RWPE1 (cell line): ENCODE measurements at regions not wholly inside any gene's neighbourhood (a gene's known extent, or its start where the extent isn't known, plus 50 kb on each side); places are given as distances from the start of the nearest gene placed in this dataset.
A peak's percentile ranks its signal among the peaks of the same experiment; 100 is the strongest.

Experiments
- CTCF ChIA-PET: fragments of 350-600 bp; sonication (Branson Sonifier 250); formaldehyde crosslinking; extraction: SDS; loops from one replicate; lab custom pipeline; 2021; lab: Yijun Ruan, JAX
- POLR2A ChIA-PET: fragments of 400-600 bp; formaldehyde crosslinking; extraction: SDS; loops from one replicate; lab custom pipeline; 2020; ENCODE audit warnings: antibody characterized with exemption; ENCODE audit not compliant: low non-redundant PET; lab: Yijun Ruan, JAX
- DNase-seq: peaks from one replicate; pipeline ENCODE4 v3.0.0; 2012; ENCODE audit warnings: low spot score
- H3K27ac ChIP-seq: fragments of 450-650 bp; 2 replicates; pipeline ENCODE4 v1.5.1; 2017
- CTCF ChIP-seq: fragments of 450-650 bp; conservative IDR thresholded peaks from 2 replicates; pipeline ENCODE4 v1.5.1; 2017; ENCODE audit warnings: low read depth, mild to moderate bottlenecking

DNA sequence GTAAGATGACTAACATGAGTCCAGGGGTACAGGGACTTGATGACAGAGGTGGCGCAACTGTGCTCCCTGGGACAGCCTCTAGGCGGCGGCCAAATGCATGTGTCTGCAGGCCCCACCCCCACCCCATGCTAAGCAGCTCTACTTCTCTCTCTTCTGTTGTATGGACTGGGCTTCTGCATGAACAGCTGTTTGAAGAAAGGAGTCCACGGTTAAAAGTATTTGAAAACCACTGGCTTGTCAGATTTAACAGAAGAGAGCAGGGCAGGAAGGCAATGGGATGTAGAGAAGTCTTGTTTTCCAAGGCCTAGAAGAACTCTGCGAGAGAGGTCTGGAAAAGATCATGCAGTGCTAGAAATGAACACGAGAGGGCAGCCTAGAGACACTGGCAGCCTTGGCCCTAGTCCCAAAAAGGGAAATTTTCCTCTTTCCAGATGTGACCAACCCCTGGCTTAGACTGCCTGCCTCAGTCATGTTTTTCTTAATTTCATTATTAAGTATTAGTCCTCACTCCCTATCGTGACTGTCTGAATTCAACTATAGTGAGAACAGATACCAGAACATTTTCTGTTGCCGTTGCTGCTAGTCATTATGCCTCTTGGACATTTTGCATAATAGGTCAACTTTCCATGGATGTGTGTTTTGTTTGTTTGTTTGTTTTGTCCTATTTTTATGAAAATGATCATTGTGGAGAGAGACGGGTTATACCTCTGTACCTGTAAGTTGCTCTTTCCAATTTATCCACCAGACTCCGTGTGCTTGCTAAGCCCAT, 265.0 kb downstream of the ADGRG6 start:
- ChIA-PET POLR2A (no interaction called here), CTCF (interaction anchor here (0.6 to 0.8 kb wide), 5 partner anchors 16 to 95 kb away, joined by 3 to 7 read pairs (median 5); no protein-coding TSS in a partner anchor)
- peak; percentile 52 for DNase-seq
- no peak overlapping the region for H3K27ac ChIP-seq
- peak; percentile 91 for TF ChIP-seq CTCF

GRCh38 chr6:142567461-142567860, 265.7 kb downstream of the ADGRG6 start:
- DNase-seq: no peak
- no peak overlapping the region for H3K27ac ChIP-seq
- no peak for TF ChIP-seq CTCF
- ChIA-PET CTCF (interaction anchor here (1.2 kb wide), 1 partner anchor 57 kb away, joined by 3 read pairs; no protein-coding TSS in a partner anchor), POLR2A (no interaction called here)

DNA sequence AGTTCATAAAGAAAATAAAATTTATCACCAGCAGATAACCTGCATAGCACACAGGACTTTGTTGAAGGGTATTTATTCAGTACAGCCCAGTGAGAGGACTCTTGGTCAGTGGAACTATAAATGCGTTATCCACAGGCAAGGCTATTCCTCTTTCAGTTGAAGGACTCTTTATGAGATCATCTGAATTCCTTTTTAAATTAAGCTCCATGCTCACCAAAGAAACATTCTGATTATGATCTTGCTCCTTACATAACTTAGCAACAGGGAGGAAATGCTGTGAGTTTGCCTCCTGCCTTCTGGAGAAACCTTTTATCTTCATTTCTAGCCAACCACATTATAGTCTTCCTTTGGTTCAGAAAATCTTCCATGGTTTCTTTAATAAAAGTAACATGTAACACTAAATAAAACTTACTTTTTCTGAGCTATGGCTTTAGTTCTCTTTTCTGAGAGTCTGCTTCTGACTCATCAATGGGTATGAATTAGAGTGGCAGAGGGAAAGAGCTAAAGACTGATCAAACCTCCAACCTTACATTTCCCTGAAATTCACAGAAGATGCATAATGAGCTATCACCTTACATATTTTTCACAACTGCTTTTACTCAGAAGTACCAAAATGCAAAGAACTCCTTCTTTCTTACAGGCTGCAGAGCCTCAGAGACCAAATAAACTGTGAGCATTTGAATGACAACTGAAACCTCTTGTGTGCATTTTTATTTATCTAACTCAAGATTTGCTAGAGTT, 267.2 kb downstream of the ADGRG6 start:
- CTCF ChIA-PET: interaction anchor here (1.2 kb wide), 1 partner anchor 56 kb away, joined by 3 read pairs; no protein-coding TSS in a partner anchor
- no peak for DNase-seq
- no peak for TF ChIP-seq CTCF
- POLR2A ChIA-PET: no interaction called here
- no peak overlapping the region for H3K27ac ChIP-seq

DNA sequence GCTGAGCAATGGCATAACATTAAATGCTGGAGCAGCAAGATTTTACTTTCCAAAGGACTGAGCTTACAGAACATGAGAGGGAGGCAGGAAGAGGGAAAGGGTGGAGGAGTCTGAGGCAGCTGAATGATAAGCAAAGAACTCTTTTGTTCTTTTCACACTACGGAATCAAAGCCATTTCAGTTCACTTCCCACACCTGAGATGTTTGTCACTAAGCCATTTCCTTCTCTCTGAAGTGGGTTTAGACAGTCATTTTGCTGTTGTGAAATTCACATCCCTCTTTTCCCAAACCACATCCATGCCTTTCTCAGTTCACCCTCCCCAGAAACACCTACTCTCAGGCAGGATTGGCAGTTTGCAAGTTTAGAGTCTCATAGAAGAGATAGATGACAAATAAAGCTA, 267.9 kb downstream of the ADGRG6 start:
- POLR2A ChIA-PET: no interaction called here
- H3K27ac ChIP-seq: no peak overlapping the region
- DNase-seq: no peak
- no peak for TF ChIP-seq CTCF
- CTCF ChIA-PET: no interaction called here

GRCh38 chr6:142570221-142570671, 268.4 kb downstream of the ADGRG6 start:
- peak; percentile 58 for DNase-seq
- no peak for TF ChIP-seq CTCF
- CTCF ChIA-PET: no interaction called here
- H3K27ac ChIP-seq: no peak overlapping the region
- POLR2A ChIA-PET: no interaction called here

DNA sequence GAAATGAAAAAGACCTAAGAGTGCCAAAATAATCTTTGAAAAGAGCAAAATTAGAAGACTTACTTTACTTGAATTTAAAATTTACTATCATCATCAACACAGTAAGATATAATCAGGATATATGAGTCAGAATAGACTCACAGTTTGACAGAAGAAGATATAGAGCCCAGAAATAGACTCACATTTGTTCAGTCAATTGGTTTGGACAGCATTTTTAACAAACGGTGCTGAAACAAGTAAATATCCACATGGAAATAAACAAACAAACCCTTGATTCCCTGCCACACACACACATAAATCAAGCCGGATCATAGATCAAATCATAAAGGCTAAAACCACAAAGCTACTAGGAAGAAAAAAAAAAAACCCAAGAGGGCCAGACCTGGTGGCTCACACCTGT, 291.1 kb downstream of the ADGRG6 start:
- POLR2A ChIA-PET: no interaction called here

More for the DNA sequence above, 291.1 kb downstream of the ADGRG6 start:
- no peak for TF ChIP-seq CTCF
- DNase-seq: no peak
- CTCF ChIA-PET: no interaction called here
- H3K27ac ChIP-seq: no peak overlapping the region
